ES-I3 (cell line): ENCODE measurements at regions not wholly inside any gene's neighbourhood (a gene's known extent, or its start where the extent isn't known, plus 50 kb on each side); places are given as distances from the start of the nearest gene placed in this dataset.

Experiments
- H3K36me3 ChIP-seq: 2 replicates; pipeline ENCODE4 v1.6.1; 2013; ENCODE audit warnings: mild to moderate bottlenecking, low read length, control low read depth, moderate library complexity; ENCODE audit not compliant: insufficient read depth
- H3K4me1 ChIP-seq: 2 replicates; pipeline ENCODE4 v1.6.1; 2013; ENCODE audit warnings: mild to moderate bottlenecking, control low read depth, low read length; ENCODE audit not compliant: insufficient read depth
- H3K9ac ChIP-seq: 2 replicates; pipeline ENCODE4 v1.6.1; 2013; ENCODE audit warnings: low read depth, mild to moderate bottlenecking, low read length, moderate library complexity
- H3K9me3 ChIP-seq: 2 replicates; pipeline ENCODE4 v1.6.1; 2013; ENCODE audit warnings: mild to moderate bottlenecking, low read length, moderate library complexity; ENCODE audit not compliant: control insufficient read depth, insufficient read depth

- Histone ChIP-seq H3K9me3 (no peaks in the 10 kb centered on the region), H3K36me3 (no peaks in the 10 kb centered on the region)
These were observed 96.1 kb upstream of the PPP2R2D start for GRCh38 chr10:131804551-131805295.

DNA sequence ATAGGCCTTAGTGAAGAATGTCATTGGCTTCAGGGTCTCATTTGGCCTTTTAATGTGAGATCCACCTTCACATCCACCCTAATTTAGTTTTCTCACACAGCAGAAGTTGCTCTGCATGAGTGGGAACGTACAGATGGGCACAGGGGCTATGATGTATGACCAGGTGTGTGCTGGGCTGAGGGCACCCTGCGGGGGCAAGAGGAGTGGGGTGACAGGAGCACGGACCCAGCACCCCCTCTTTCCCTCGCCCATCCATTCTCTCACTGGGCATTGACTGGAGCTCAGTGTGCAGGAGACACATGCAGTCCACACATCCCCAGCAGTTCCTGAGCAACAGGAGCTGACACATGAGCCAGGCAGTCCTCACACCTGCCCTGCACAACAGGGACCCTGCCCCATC, 95.1 kb upstream of the PPP2R2D start:
- Histone ChIP-seq H3K9ac (no peak overlapping the region), H3K9me3 (no peaks in the 10 kb centered on the region), H3K4me1 (no peaks in the 10 kb centered on the region; the same call in 1 of the 2 replicates), H3K36me3 (no peaks in the 10 kb centered on the region)

More at GRCh38 chr10:131804551-131805295, 96.1 kb upstream of the PPP2R2D start:
- no peaks in the 10 kb centered on the region; the same call in 1 of the 2 replicates for H3K4me1 ChIP-seq
- no peak overlapping the region for H3K9ac ChIP-seq

DNA sequence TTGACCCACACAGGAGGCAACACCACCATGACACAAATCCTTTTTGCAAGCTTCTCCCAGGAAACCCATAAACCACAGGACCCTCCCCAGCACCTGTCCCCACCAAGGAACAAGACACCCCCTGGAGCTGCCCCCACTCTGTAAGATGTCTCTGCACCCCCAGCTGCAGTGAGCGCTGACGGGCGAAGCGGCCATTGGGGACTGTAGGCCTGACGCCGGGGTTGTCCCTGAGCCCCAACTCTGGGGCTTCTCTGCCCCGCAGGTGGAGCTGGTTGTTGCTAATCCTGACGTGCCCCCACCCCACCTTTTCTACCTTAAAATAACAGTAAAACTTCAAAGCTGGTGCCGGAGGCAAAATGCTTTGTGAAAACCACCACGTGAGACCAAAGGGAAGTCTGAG, 94.7 kb upstream of the PPP2R2D start:
- no peaks in the 10 kb centered on the region for H3K9me3 ChIP-seq
- no peaks in the 10 kb centered on the region; the same call in 1 of the 2 replicates for H3K4me1 ChIP-seq
- H3K36me3 ChIP-seq: no peaks in the 10 kb centered on the region

GRCh38 chr10:131806646-131807317, 94.0 kb upstream of the PPP2R2D start:
- no peaks in the 10 kb centered on the region for H3K9me3 ChIP-seq
- no peaks in the 10 kb centered on the region for H3K36me3 ChIP-seq
- H3K4me1 ChIP-seq: no peaks in the 10 kb centered on the region; the same call in 1 of the 2 replicates
- H3K9ac ChIP-seq: no peak overlapping the region

More for the DNA sequence above, 94.7 kb upstream of the PPP2R2D start:
- H3K9ac ChIP-seq: no peak overlapping the region

DNA sequence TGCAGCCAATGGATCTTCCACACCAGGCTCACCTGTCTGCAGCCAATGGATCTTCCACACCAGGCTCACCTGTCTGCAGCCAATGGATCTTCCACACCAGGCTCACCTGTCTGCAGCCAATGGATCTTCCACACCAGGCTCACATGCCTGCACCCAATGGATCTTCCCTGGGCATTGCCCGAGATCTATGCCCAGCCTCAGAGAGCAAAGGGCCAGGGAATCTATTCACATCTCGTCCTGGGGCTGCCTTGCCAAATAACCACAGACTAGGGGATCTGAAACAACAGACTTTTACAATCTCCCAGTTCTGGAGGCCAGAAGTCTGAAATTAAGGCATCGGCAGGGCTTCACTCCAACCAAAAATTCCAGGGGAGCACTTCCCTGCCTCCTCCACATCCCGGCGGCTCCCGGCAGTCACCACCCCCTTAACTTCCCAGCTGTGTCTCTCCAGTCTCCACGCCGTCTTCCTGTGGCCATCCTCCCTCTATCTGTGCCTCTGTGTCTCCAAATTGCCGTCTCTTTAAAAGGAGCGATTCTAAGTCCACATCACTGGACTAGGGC, 92.4 kb upstream of the PPP2R2D start:
- H3K4me1 ChIP-seq: no peaks in the 10 kb centered on the region; the same call in 1 of the 2 replicates

GRCh38 chr10:131810036-131810804, 90.6 kb upstream of the PPP2R2D start:
- H3K36me3 ChIP-seq: no peaks in the 10 kb centered on the region
- no peak overlapping the region for H3K9ac ChIP-seq
- H3K4me1 ChIP-seq: no peaks in the 10 kb centered on the region; the same call in 1 of the 2 replicates
- H3K9me3 ChIP-seq: no peaks in the 10 kb centered on the region

More for the DNA sequence above, 92.4 kb upstream of the PPP2R2D start:
- no peaks in the 10 kb centered on the region for H3K9me3 ChIP-seq
- no peak overlapping the region for H3K9ac ChIP-seq
- no peaks in the 10 kb centered on the region for H3K36me3 ChIP-seq

- no peaks in the 10 kb centered on the region for H3K9me3 ChIP-seq
- H3K36me3 ChIP-seq: no peaks in the 10 kb centered on the region
- H3K9ac ChIP-seq: no peak overlapping the region
- H3K4me1 ChIP-seq: no peaks in the 10 kb centered on the region; the same call in 1 of the 2 replicates
These were observed 89.8 kb upstream of the PPP2R2D start for GRCh38 chr10:131810805-131811629.

GRCh38 chr10:131811630-131812403, 89.0 kb upstream of the PPP2R2D start:
- no peak overlapping the region for H3K9ac ChIP-seq
- no peaks in the 10 kb centered on the region for H3K36me3 ChIP-seq
- H3K4me1 ChIP-seq: no peaks in the 10 kb centered on the region
- no peaks in the 10 kb centered on the region for H3K9me3 ChIP-seq

DNA sequence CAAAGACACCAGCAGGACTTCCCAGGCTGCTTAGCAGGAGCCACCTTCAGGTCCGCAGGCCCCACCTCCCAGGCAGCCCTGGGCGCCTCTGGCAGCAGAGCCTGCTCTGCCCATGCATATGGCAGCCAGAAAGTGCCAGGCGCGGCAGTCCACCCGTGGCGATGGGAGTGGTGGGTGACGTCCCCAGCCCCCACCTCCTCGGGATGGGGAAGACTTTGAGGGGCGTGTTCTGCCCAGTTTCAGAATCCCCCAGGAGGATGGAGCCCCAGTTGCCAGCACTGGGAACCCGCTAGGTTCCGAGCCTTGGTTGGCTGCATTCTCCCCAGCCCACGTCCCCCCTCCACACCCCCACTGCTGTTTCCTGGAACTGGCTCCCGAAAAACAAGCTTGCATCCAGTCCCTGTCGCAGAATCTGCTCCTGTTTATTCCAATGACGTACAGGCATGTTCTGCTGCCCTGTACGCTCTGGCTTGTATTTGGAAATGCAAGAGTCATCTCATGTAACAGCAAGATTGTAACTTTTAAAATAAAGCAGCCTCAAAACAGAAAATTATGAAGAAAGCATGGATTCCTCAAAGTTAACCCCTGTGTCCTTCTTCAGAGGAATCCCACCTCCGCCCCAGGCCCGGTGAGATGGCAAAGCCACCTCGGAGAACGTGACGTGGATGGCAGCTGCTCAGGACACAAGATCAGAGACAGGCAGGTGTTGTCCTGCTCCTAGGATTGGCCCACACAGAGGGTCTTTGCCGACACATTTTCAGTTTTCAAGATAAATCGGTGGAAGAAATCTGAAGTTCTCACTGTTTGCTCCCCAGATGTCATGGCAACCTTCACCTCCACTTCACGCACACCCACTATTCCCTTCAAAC, 87.8 kb upstream of the PPP2R2D start:
- H3K9me3 ChIP-seq: no peaks in the 10 kb centered on the region
- no peaks in the 10 kb centered on the region for H3K36me3 ChIP-seq
- H3K4me1 ChIP-seq: no peaks in the 10 kb centered on the region
- no peak overlapping the region for H3K9ac ChIP-seq

GRCh38 chr10:131814567-131815265, 86.1 kb upstream of the PPP2R2D start:
- no peak overlapping the region for H3K9ac ChIP-seq
- H3K4me1 ChIP-seq: no peaks in the 10 kb centered on the region
- H3K36me3 ChIP-seq: no peaks in the 10 kb centered on the region
- no peaks in the 10 kb centered on the region for H3K9me3 ChIP-seq

DNA sequence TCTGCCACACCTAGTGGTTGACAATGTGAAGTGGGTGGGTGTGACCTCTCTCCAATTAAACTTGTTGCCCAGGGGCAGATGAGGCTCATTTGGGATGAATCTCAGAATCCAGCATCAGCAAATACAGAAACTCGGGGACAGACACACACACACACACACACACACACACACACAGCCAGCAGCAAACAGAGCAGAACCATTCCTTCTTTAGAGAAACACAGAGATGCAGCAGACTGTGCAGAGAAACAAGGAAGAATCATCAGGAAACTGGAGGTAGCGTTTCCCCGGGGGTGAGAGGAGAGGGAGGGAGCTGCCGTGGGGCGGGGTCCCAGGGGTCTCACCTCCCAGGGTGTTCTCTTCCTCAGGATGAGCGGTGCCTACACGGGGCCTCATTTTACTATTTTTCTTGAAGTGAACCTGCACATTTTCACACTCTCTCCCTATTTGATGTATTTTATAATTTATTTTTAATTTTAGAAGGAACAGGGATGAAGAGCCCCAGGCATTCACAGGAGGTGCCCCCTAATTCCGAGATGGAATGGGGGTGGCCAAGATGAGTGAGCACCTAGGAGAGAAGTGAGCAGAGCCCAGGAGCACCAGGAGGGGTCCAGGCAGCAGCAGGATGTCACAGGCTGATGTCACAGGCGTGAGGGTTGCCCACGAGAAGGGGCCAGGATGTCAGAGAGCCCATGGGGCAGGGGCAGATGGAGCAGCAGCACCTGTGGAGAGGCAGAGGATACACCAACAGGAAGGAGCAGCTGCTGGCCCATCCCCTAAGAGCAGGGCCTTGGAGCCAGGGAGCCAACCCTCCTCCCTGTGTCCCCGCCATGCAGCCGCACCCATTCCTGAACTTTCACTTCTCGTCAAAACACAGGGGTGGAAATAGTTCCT, 85.3 kb upstream of the PPP2R2D start:
- Histone ChIP-seq H3K36me3 (no peaks in the 10 kb centered on the region), H3K9ac (no peak overlapping the region), H3K9me3 (no peaks in the 10 kb centered on the region), H3K4me1 (no peaks in the 10 kb centered on the region)
